ENCODE measurements at regions not wholly inside any gene's neighbourhood (a gene's known extent, or its start where the extent isn't known, plus 50 kb on each side); places are given as distances from the start of the nearest gene placed in this dataset.

- H3K36me3 ChIP-seq (ENCODE audit: control insufficient read depth, insufficient read depth, low read length): no peaks in the 10 kb centered on the region
- H3K79me1 ChIP-seq (ENCODE audit: low read depth in 1 of 2, low read length in 2 of 2): no peaks in the 10 kb centered on the region
- H3K56ac ChIP-seq (ENCODE audit: extremely low read depth, insufficient read depth, low read length): no peak overlapping the region
- no peak overlapping the region for H3K18ac ChIP-seq (ENCODE audit: low read depth, low read length)
- no peak overlapping the region for H4K91ac ChIP-seq (ENCODE audit: insufficient read depth, low read depth, low read length)
- no peak overlapping the region for H3K14ac ChIP-seq (replicated peaks; ENCODE audit: low read depth, low read length)
- no peak for ATAC-seq (ENCODE audit: low read depth)
- no peak overlapping the region for H3K4me2 ChIP-seq (ENCODE audit: low read depth, low read length)
- H4K5ac ChIP-seq (ENCODE audit: low read depth, low read length): no peak overlapping the region
- ChIA-PET POLR2A (ENCODE audit: unreplicated experiment) (no interaction called here), CTCF (interaction anchor here (0.6 to 1.5 kb wide), 3 partner anchors 303 to 1271 kb away, joined by 3 to 7 read pairs (median 3); no protein-coding TSS in a partner anchor)
- H2BK120ac ChIP-seq (ENCODE audit: low read depth, low read length): no peak overlapping the region
- H2AFZ ChIP-seq (replicated peaks; ENCODE audit: low read length, poor library complexity): no peak overlapping the region
- H3K9me1 ChIP-seq (ENCODE audit: insufficient read depth, low read length): no peaks in the 10 kb centered on the region
- H2BK15ac ChIP-seq (ENCODE audit: low read depth, low read length): no peak overlapping the region
- H2AK9ac ChIP-seq (replicated peaks; ENCODE audit: low read depth, low read length, poor library complexity): no peak overlapping the region
- H3K9me3 ChIP-seq (ENCODE audit: control insufficient read depth, insufficient read depth, low read length): no peaks in the 10 kb centered on the region
- H4K8ac ChIP-seq (ENCODE audit: low read depth in 2 of 2, low read length in 2 of 2): no peak overlapping the region
- no peak overlapping the region for H2BK20ac ChIP-seq (ENCODE audit: low read depth, low read length)
- H3K27me3 ChIP-seq (ENCODE audit: control insufficient read depth, insufficient read depth, low read length): no peaks in the 10 kb centered on the region
- H3K27ac ChIP-seq (ENCODE audit: insufficient read depth, low read length): no peak overlapping the region
- intact Hi-C loops (cut with micrococcal nuclease) (loop anchor here (10.0 kb wide), 1 partner anchor 367 kb away; no protein-coding TSS in a partner anchor), dilution Hi-C loops (cut with HindIII; ENCODE audit: low sequenced_read_pairs, unreplicated experiment) (no loop called here), in situ Hi-C loops (cut with MboI; ENCODE audit: low sequenced_read_pairs) (no loop called here)
- no TSS peak for BruUV-seq (replicated peaks)
- no peaks in the 10 kb centered on the region for H4K20me1 ChIP-seq (ENCODE audit: insufficient read depth, low read length)
- no CpG with 5 or more reads among the region's 2 CpGs for WGBS, 2 experiments (ENCODE audit: extremely low coverage in 2 of 2, insufficient read length in 1 of 2)
- H2BK5ac ChIP-seq (ENCODE audit: low read depth, low read length, poor library complexity, severe bottlenecking): no peak overlapping the region
- H3K4me1 ChIP-seq (ENCODE audit: control insufficient read depth, insufficient read depth, low read length): no peaks in the 10 kb centered on the region
- TF ChIP-seq ELK1 (IDR thresholded peaks at IDR 0.05; ENCODE audit: borderline replicate concordance, low read depth, low read length) (no peak), CEBPB (IDR thresholded peaks at IDR 0.05; ENCODE audit: low read depth, low read length) (no peak), SMC3 (IDR thresholded peaks at IDR 0.05; ENCODE audit: low read depth, low read length) (peak; percentile 33; the same call in 1 of the 2 replicates), CTCF (conservative IDR thresholded peaks at IDR 0.05; ENCODE audit: low read depth, low read length) (peak; percentile 42), RAD21 (IDR thresholded peaks at IDR 0.05; ENCODE audit: low read length) (peak; percentile 52), NFE2L2 (IDR thresholded peaks at IDR 0.05; ENCODE audit: low read depth, low read length) (no peak)
- no peak overlapping the region for H3K23ac ChIP-seq (ENCODE audit: low read depth, low read length)
- H3K4me3 ChIP-seq (ENCODE audit: insufficient read depth, low read depth, low read length): no peak overlapping the region
- no peak overlapping the region for H3K4ac ChIP-seq (ENCODE audit: low read depth, low read length)
- DNase-seq: peak; percentile 16
- no peak overlapping the region for H3K9ac ChIP-seq (ENCODE audit: low read depth, low read length)
- H2AK5ac ChIP-seq (ENCODE audit: low read depth, low read length): no peak overlapping the region
Observed at GRCh38 chr3:146817704-146818103, 212.6 kb upstream of the PLSCR5 start.
